SU-DHL-6 (cell line): ENCODE measurements at regions not wholly inside any gene's neighbourhood (a gene's known extent, or its start where the extent isn't known, plus 50 kb on each side); places are given as distances from the start of the nearest gene placed in this dataset.
"Not testable (repeated sequence)": the region's sequence is repeated elsewhere in the genome, so short reads cannot be mapped to it uniquely, and the experiment has no call there.

Experiments used
- H2AFZ ChIP-seq: fragments of 200-600 bp; sonication (generic); 2 replicates; pipeline ENCODE4 v1.6.1; 2014; ENCODE audit warnings: low read depth, mild to moderate bottlenecking, moderate library complexity, mixed read lengths, antibody characterized with exemption, low read length; ENCODE audit not compliant: severe bottlenecking
- H3F3A ChIP-seq: fragments of 200-600 bp; shearing (Covaris generic); 2 replicates; pipeline ENCODE4 v1.6.0; 2016; ENCODE audit warnings: antibody characterized with exemption, mild to moderate bottlenecking; ENCODE audit not compliant: insufficient read depth
- H3K27ac ChIP-seq: fragments of 200-600 bp; sonication (generic); 2 replicates; pipeline ENCODE4 v1.5.1; 2016; ENCODE audit warnings: low read depth, mild to moderate bottlenecking, low read length, moderate library complexity, mixed read lengths
- H3K27me3 ChIP-seq: fragments of 200-600 bp; sonication (generic), shearing (Covaris generic); 2 replicates; pipeline ENCODE4 v1.6.0; 2014; ENCODE audit warnings: mild to moderate bottlenecking, low read length
- H3K36me3 ChIP-seq: fragments of 200-600 bp; sonication (generic); 2 replicates; pipeline ENCODE4 v1.6.1; 2014; ENCODE audit warnings: mild to moderate bottlenecking, low read length, mixed read lengths
- H3K4me2 ChIP-seq: fragments of 300-600, 200-600 bp; shearing (Covaris generic), sonication (generic); 2 replicates; pipeline ENCODE4 v1.6.0; 2014; ENCODE audit warnings: low read length, low read depth, mild to moderate bottlenecking; ENCODE audit not compliant: poor library complexity, severe bottlenecking
- H3K4me3 ChIP-seq: fragments of 200-600 bp; sonication (generic); 2 replicates; pipeline ENCODE4 v1.5.1; 2014; ENCODE audit warnings: antibody characterized with exemption, low read length, mild to moderate bottlenecking, mixed read lengths; ENCODE audit not compliant: insufficient read depth, poor library complexity, severe bottlenecking
- H3K79me2 ChIP-seq: fragments of 200-600 bp; sonication (generic); 2 replicates; pipeline ENCODE4 v1.6.1; 2014; ENCODE audit warnings: mild to moderate bottlenecking, low read length, moderate library complexity; ENCODE audit not compliant: insufficient read depth
- H3K9ac ChIP-seq: fragments of 200-600 bp; sonication (generic); 2 replicates; pipeline ENCODE4 v1.7.0; 2014; ENCODE audit warnings: mild to moderate bottlenecking, low read length
- H3K9me2 ChIP-seq: fragments of 200-600 bp; sonication (generic); replicated peaks from 2 replicates; pipeline ENCODE4 v1.6.1; 2014; ENCODE audit warnings: low read length; ENCODE audit not compliant: insufficient read depth
- H3K9me3 ChIP-seq: fragments of 200-600 bp; sonication (generic); 2 replicates; pipeline ENCODE4 v1.6.1; 2014; ENCODE audit warnings: low read length, mixed read lengths; ENCODE audit not compliant: insufficient read depth
- H4K20me1 ChIP-seq: fragments of 200-600 bp; sonication (generic); 2 replicates; pipeline ENCODE4 v1.6.1; 2014; ENCODE audit warnings: low read depth, mild to moderate bottlenecking, antibody characterized with exemption, low read length, moderate library complexity, mixed read lengths
- EZH2phosphoT487 ChIP-seq: fragments of 200-600 bp; sonication (generic), shearing (Covaris generic); conservative IDR thresholded peaks from 2 replicates; pipeline ENCODE4 v1.6.1; 2018; ENCODE audit warnings: mild to moderate bottlenecking, antibody characterized with exemption, low read length, moderate library complexity, mixed read lengths
- TF ChIP-seq, protein P1 (sequence below): fragments of 200-600 bp; sonication (generic); IDR thresholded peaks from one replicate; pipeline ENCODE4 v1.5.1; 2017; ENCODE audit warnings: antibody characterized with exemption, mild to moderate bottlenecking, low read length, moderate library complexity; ENCODE audit not compliant: insufficient read depth, poor library complexity, severe bottlenecking

DNA sequence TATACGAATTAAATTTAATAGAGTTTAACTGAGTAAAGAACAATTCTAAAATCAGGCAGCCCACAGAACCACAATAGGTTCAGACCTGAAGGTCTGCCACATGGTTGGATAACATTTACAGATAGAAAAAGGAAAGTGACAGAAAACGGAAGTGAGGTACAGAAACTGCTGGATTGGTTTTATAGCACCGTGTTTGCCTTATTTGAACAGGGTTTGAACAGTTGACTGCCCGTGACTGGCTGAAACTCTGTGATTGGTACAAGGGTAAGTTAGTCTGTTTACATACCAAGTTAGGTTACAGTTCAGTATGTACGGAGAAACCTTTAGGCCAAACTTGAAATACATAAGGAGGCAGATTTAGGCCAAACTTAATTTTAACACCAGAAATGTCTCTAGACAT, 64.1 kb upstream of the ATXN3L start:
- H3K4me3 ChIP-seq, result no peak overlapping the region
- H3K27ac ChIP-seq, result no peak overlapping the region
- H4K20me1 ChIP-seq, result no peaks in the 10 kb centered on the region
- TF ChIP-seq, protein P1, sequence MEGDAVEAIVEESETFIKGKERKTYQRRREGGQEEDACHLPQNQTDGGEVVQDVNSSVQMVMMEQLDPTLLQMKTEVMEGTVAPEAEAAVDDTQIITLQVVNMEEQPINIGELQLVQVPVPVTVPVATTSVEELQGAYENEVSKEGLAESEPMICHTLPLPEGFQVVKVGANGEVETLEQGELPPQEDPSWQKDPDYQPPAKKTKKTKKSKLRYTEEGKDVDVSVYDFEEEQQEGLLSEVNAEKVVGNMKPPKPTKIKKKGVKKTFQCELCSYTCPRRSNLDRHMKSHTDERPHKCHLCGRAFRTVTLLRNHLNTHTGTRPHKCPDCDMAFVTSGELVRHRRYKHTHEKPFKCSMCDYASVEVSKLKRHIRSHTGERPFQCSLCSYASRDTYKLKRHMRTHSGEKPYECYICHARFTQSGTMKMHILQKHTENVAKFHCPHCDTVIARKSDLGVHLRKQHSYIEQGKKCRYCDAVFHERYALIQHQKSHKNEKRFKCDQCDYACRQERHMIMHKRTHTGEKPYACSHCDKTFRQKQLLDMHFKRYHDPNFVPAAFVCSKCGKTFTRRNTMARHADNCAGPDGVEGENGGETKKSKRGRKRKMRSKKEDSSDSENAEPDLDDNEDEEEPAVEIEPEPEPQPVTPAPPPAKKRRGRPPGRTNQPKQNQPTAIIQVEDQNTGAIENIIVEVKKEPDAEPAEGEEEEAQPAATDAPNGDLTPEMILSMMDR, result no peak
- TF ChIP-seq EZH2phosphoT487, result no peak
- no peaks in the 10 kb centered on the region for H3K9me2 ChIP-seq
- no peak overlapping the region for H3K9ac ChIP-seq
- H3K4me2 ChIP-seq, result no peak overlapping the region
- H3K79me2 ChIP-seq, result no peaks in the 10 kb centered on the region
- H3F3A ChIP-seq, result no peaks in the 10 kb centered on the region
- no peak overlapping the region for H2AFZ ChIP-seq
- H3K9me3 ChIP-seq, result no peaks in the 10 kb centered on the region
- no peaks in the 10 kb centered on the region for H3K36me3 ChIP-seq
- no peaks in the 10 kb centered on the region for H3K27me3 ChIP-seq

DNA sequence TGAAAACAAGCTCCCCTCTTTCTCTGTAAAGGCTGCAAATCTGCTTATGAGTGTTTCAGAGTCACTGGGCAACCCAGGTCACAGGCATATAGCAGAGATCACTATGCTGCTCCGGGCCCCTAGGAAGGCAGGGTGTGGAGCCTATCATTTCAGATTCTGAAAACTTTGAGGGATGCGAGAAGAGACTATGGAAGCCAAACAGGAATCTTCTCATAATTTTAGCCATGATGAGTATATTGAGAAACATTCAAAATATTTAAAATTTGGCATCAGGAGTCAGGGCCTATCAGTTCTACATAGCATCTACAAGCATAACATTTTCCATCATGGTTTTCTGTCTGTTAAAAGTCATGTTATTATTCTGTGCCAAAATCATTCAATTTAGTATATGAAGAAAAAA, 61.7 kb upstream of the ATXN3L start:
- Histone ChIP-seq H3K9me2 (no peaks in the 10 kb centered on the region), H2AFZ (no peak overlapping the region), H3K27me3 (no peaks in the 10 kb centered on the region), H3K9ac (no peak overlapping the region), H3K4me3 (no peak overlapping the region), H3K36me3 (no peaks in the 10 kb centered on the region), H3K9me3 (no peaks in the 10 kb centered on the region), H3K4me2 (no peak overlapping the region), H3K79me2 (no peaks in the 10 kb centered on the region), H3F3A (no peaks in the 10 kb centered on the region), H4K20me1 (no peaks in the 10 kb centered on the region), H3K27ac (no peak overlapping the region)
- no peak for TF ChIP-seq EZH2phosphoT487
- TF ChIP-seq, protein P1, result no peak

DNA sequence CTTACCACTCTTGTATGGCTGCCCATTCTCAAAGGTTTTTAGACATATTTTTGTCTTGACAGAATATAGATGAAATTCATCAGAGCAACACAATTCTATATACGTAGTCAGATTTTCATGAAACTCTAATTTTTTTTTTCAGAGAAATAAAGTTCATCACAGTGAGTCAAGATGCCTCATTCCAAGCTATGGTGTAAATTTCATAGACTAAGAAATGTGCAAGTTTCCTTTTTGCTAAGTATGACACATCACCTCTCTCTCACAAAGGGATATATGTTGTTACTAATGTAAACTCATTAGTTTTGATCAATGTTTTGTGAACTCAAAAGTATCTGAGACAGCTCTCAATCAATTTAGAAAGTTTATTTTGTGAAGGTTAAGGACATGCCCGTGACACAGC, 60.4 kb upstream of the ATXN3L start:
- no peaks in the 10 kb centered on the region for H3K9me3 ChIP-seq
- no peaks in the 10 kb centered on the region for H3K36me3 ChIP-seq
- H3K27me3 ChIP-seq, result no peaks in the 10 kb centered on the region
- no peak for TF ChIP-seq EZH2phosphoT487
- TF ChIP-seq, protein P1, result no peak
- H3K27ac ChIP-seq, result no peak overlapping the region
- no peaks in the 10 kb centered on the region for H3K79me2 ChIP-seq
- H3K4me2 ChIP-seq, result no peak overlapping the region
- no peaks in the 10 kb centered on the region for H3F3A ChIP-seq
- no peaks in the 10 kb centered on the region for H4K20me1 ChIP-seq
- H3K9ac ChIP-seq, result no peak overlapping the region
- H3K4me3 ChIP-seq, result no peak overlapping the region
- H2AFZ ChIP-seq, result no peak overlapping the region
- H3K9me2 ChIP-seq, result no peaks in the 10 kb centered on the region

DNA sequence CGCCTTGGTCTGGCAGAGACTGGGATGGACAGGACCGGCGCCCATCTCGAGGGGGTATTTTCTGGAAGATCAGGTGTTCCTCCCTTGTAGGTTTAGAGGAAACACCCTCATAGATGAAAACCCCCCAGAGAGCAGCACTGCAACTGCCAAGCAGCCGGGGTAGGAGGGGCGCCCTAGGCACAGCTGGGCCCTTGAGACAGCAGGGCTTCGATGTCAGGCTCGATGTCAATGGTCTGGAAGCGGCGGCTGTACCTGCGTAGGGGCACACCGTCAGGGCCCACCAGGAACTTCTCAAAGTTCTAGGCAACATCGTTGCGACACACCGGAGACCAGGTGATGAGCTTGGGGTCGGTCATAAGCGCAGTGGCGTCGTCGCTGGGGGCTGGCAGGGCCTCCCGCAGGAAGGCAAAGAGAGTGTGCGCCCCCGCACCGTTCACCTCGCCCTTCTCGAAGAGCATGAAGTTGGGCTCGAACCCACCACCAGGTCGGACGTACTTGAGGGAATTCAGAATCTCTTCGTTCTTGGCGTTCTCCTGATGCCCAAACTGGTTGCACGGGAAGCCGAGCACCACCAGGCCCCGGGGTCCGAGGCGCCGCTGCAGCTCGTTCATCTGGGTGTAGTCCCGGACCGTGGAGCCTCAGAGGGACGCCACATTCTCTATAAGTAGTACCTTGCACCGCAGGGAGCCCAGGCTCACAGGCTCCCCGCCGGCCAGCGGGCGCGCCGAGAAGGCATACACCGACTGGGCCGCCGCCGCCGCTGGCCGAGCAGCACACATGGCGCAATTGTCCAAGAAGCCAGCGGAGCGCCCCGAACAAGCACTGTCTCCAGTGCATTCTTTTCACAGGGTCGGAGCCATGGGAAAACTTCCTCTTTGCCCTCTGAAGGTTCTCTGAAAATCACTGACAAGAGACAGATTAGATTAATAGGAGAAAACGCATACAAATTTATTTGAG, 59.0 kb upstream of the ATXN3L start:
- not testable (repeated sequence) for H3K79me2 ChIP-seq, H3K36me3 ChIP-seq, H3F3A ChIP-seq, H4K20me1 ChIP-seq, H3K27ac ChIP-seq, H3K27me3 ChIP-seq, H3K9ac ChIP-seq, H3K4me3 ChIP-seq, H3K4me2 ChIP-seq, H2AFZ ChIP-seq, H3K9me2 ChIP-seq, H3K9me3 ChIP-seq
